Lung (tissue), 11 donors: ENCODE measurements at regions not wholly inside any gene's neighbourhood (a gene's known extent, or its start where the extent isn't known, plus 50 kb on each side); places are given as distances from the start of the nearest gene placed in this dataset.

Source experiments
- ATAC-seq: fragments of 200-7000 bp; cut with Tn5 transposase; one replicate; pipeline ENCODE4 v1.9.1; 2020; ENCODE audit warnings: moderate number of reproducible peaks; ENCODE audit not compliant: insufficient read depth, low FRiP score
- DNase-seq, 3 donors: peaks; one replicate each; pipeline ENCODE4 v3.0.0-alpha.2; 2013 to 2017
- H3K27ac ChIP-seq, 2 donors: one replicate each; pipeline ENCODE4 v1.5.1; 2013; ENCODE audit warnings: mild to moderate bottlenecking in 2 of 2, moderate library complexity in 2 of 2, control low read depth in 1 of 2, inconsistent platforms in 1 of 2, low read depth in 1 of 2, low read length in 1 of 2
- H3K27me3 ChIP-seq, 3 donors: one replicate each; pipeline ENCODE4 v1.5.1; 2013; ENCODE audit warnings: low read length in 2 of 3; ENCODE audit not compliant: control insufficient read depth in 3 of 3, insufficient read depth in 3 of 3
- H3K36me3 ChIP-seq, 4 donors: one replicate each; pipeline ENCODE4 v1.5.1; 2013; ENCODE audit warnings: low read length in 4 of 4, mild to moderate bottlenecking in 1 of 4, moderate library complexity in 1 of 4; ENCODE audit not compliant: control insufficient read depth in 4 of 4, insufficient read depth in 4 of 4
- H3K4me1 ChIP-seq, 5 donors: one replicate each; pipeline ENCODE4 v1.5.1; 2013; ENCODE audit warnings: low read length in 5 of 5, mild to moderate bottlenecking in 2 of 5, moderate library complexity in 1 of 5; ENCODE audit not compliant: control insufficient read depth in 5 of 5, insufficient read depth in 5 of 5
- H3K4me3 ChIP-seq: one replicate; pipeline ENCODE4 v1.5.1; 2013; ENCODE audit warnings: mild to moderate bottlenecking, control low read depth, moderate library complexity
- H3K9ac ChIP-seq, 2 donors: one replicate each; pipeline ENCODE4 v1.5.1; 2013; ENCODE audit warnings: low read length in 2 of 2, control low read depth in 1 of 2; ENCODE audit not compliant: insufficient read depth in 1 of 2
- H3K9me3 ChIP-seq, 4 donors: one replicate each; pipeline ENCODE4 v1.5.1; 2013; ENCODE audit warnings: low read length in 3 of 4, mild to moderate bottlenecking in 1 of 4, moderate library complexity in 1 of 4; ENCODE audit not compliant: control insufficient read depth in 4 of 4, insufficient read depth in 3 of 4
- CTCF ChIP-seq: IDR thresholded peaks from 2 replicates; pipeline ENCODE4 v1.5.1; 2012; ENCODE audit warnings: mild to moderate bottlenecking; ENCODE audit errors: control extremely low read depth, extremely low read depth
- WGBS, 2 donors: extraction: QIAGEN DNeasy Blood & Tissue Kit; methylation state at CpG; one replicate each; pipeline ENCODE4 v1.1.7; 2013; 5-methylcytosine and 5-hydroxymethylcytosine counted together
- donor health status: control.
- donor health status: control.
- donor health status: Bipolar disorder and iron deficiency.
- donor health status: healthy.
- donor health status: DM: yes; HTN: yes; CAD: no.

- WGBS, 2 donors: 51 to 54% methylated on average over 5 of the region's 5 CpGs
- peaks cover 0 to 3% (median 0%) of the 10 kb centered on the region in 4 donors for H3K9me3 ChIP-seq
- ATAC-seq: no peak
- DNase-seq: peak; percentile 16 to 36 (median 29)
- no peak overlapping the region for H3K27ac ChIP-seq
- H3K4me1 ChIP-seq: no peaks in the 10 kb centered on the region
- H3K27me3 ChIP-seq: peaks cover 0 to 5% (median 0%) of the 10 kb centered on the region in 3 donors
- no peak overlapping the region for H3K4me3 ChIP-seq
- no peak for TF ChIP-seq CTCF
- H3K9ac ChIP-seq: no peak overlapping the region
- H3K36me3 ChIP-seq: no peaks in the 10 kb centered on the region
Observed at GRCh38 chr4:55742655-55743202, 76.9 kb upstream of the EXOC1L start.

GRCh38 chr4:55744369-55744768 lies 75.2 kb upstream of the EXOC1L start:
- Histone ChIP-seq H3K27me3 (peaks cover 0 to 2% (median 0%) of the 10 kb centered on the region in 3 donors), H3K9ac (no peak overlapping the region), H3K4me3 (no peak overlapping the region), H3K9me3 (peaks cover 0 to 5% (median 0%) of the 10 kb centered on the region in 4 donors), H3K27ac (no peak overlapping the region), H3K4me1 (no peaks in the 10 kb centered on the region), H3K36me3 (no peaks in the 10 kb centered on the region)
- DNase-seq (no peak), ATAC-seq (no peak)
- no peak for TF ChIP-seq CTCF
- 87 to 93% methylated on average over 6 of the region's 6 CpGs for WGBS, 2 donors

GRCh38 chr4:55745014-55745413 lies 74.6 kb upstream of the EXOC1L start:
- Histone ChIP-seq H3K4me1 (no peaks in the 10 kb centered on the region), H3K27me3 (peaks cover 0 to 2% (median 0%) of the 10 kb centered on the region in 3 donors), H3K4me3 (no peak overlapping the region), H3K27ac (no peak overlapping the region), H3K9me3 (peaks cover 0 to 6% (median 0%) of the 10 kb centered on the region in 4 donors), H3K9ac (no peak overlapping the region), H3K36me3 (no peaks in the 10 kb centered on the region)
- DNase-seq (no peak), ATAC-seq (no peak)
- no peak for TF ChIP-seq CTCF

GRCh38 chr4:55747793-55748192 lies 71.8 kb upstream of the EXOC1L start:
- DNase-seq (no peak), ATAC-seq (no peak)
- no peak for TF ChIP-seq CTCF
- WGBS, 2 donors: 90 to 95% methylated on average over 6 of the region's 6 CpGs
- H3K9ac ChIP-seq: no peak overlapping the region
- peaks cover 0 to 6% (median under 1%) of the 10 kb centered on the region in 4 donors for H3K9me3 ChIP-seq
- H3K4me1 ChIP-seq: no peaks in the 10 kb centered on the region
- H3K27me3 ChIP-seq: peaks cover 0 to 2% (median 0%) of the 10 kb centered on the region in 3 donors
- H3K36me3 ChIP-seq: no peaks in the 10 kb centered on the region
- no peak overlapping the region for H3K4me3 ChIP-seq
- H3K27ac ChIP-seq: no peak overlapping the region
